ENCODE measurements at regions not wholly inside any gene's neighbourhood (a gene's known extent, or its start where the extent isn't known, plus 50 kb on each side); places are given as distances from the start of the nearest gene placed in this dataset.

GRCh38 chr2:204475399-204475798 is 69.9 kb upstream of the PARD3B start:
- TF ChIP-seq CTCF (IDR thresholded peaks at IDR 0.05; ENCODE audit: poor library complexity): no peak
- no peak for TF ChIP-seq EZH2 (IDR thresholded peaks at IDR 0.05; ENCODE audit: borderline replicate concordance)
- TF ChIP-seq EZH2phosphoT487 (IDR thresholded peaks at IDR 0.05; ENCODE audit: low read depth, severe bottlenecking, unreplicated experiment): no peak
